GM21528 (cell line): ENCODE measurements at regions not wholly inside any gene's neighbourhood (a gene's known extent, or its start where the extent isn't known, plus 50 kb on each side); places are given as distances from the start of the nearest gene placed in this dataset.

Experiments
- ATAC-seq: cut with Tn5 transposase; IDR thresholded peaks from one replicate; pipeline ENCODE4 v1.9.1; 2021; ENCODE audit warnings: mild to moderate bottlenecking, moderate library complexity; ENCODE audit not compliant: unreplicated experiment, low FRiP score

DNA sequence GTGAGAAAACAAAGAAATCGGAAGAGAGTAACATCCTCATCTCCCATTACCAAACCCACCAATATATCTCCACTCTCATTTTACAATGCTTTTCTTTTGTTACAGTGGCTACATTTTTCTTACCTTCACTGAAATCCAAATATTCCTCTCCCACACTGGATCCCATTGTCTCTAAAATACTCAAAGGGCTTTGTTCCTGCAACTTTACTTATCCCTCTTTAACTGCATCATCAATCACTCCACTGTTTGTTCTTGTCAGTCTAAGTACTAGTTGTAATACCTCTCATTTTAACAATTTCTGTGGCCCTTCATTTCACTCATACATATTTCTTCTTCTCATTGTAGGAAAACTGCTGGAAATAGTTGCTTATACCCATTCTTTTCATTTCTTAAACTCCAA lies 464.2 kb upstream of the PIK3C3 start:
- ATAC-seq, result no peak

DNA sequence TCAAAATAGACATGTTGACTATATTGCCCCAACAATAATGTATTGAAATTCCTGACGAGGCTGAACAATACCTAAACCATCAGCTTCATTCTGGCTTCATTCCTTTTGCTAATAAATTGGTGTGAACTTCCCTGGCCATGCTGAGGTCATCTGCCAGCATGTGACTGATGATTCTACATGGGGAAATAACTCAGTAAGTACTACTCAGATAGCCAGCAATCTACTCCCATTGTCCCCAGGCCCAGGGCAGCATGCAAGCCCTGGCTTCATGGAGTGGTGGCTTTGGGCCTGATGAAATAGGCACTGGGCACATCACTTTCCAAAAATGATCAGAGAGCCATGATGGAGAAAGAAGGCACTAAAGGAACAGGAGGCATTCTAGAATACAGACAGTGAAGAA lies 468.5 kb upstream of the PIK3C3 start:
- no peak for ATAC-seq

DNA sequence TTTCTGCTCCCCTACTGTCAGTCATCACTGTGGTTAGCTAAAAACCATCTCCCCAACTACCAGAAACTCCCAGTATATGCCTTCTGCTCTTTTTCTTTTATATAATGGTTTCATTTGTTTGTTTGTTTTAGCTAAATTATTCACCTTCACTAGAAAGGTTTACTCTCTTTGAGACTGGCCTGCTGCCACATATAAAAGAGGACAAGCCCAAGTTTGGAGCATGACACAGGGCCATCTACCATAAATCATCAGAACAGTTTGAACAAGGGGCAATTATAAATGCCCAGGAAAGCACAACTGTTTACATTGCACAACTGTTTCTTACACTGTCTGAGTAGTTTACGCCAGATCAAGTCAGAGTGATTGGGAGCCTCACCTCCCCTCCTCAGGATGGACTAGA lies 471.0 kb upstream of the PIK3C3 start:
- ATAC-seq, result no peak

DNA sequence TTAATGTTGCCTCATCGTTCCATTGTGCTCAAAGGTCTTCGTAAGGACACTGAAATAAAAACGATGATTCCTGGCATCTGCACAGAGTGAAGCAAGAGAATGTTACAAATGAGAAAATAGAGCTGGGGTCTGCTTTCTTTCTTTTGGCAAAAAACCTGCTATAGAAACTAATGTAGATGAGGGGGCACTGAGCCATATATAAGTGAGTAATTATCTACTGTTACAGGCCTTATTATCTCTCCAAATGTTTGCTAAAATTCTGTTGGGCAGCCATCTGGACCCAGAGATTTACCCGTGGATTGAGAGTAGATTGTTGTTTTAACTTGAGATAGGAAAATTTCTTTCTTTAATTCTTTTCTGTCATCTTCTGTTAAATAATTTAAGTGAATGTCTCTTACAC lies 472.5 kb upstream of the PIK3C3 start:
- no peak for ATAC-seq

DNA sequence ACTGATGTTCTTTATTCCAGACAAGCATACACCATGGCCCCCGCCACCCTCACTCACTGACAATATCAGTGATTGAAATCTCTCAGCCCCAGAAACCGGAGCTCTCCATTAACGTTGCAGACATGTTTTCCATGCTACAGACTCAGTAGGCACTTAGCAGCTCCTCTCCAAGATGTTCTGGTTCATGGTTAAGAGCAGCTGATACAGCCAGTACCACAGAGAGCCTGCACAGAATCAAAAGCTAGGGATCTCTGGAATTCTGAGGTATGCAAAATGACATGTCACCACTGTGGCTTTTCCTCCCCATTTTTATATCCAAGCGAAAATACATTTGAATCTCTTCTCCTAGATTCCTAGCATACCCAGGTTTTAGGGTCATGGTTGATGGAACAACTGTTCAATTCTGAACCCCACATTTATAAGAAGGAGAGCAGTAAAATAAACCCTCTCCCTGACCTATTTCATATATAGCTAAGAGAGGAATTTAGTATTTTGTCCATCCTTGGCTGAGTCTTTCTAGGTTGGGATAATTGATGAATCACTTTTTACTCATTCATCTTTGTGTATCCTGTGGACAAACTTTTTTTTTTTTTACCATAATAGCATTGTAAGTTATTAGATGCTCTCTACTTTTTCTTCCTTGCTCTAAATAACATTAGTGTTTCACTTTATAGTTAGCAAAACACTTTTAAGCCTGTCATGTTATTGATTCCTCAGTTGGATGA lies 488.4 kb upstream of the PIK3C3 start:
- ATAC-seq, result no peak

DNA sequence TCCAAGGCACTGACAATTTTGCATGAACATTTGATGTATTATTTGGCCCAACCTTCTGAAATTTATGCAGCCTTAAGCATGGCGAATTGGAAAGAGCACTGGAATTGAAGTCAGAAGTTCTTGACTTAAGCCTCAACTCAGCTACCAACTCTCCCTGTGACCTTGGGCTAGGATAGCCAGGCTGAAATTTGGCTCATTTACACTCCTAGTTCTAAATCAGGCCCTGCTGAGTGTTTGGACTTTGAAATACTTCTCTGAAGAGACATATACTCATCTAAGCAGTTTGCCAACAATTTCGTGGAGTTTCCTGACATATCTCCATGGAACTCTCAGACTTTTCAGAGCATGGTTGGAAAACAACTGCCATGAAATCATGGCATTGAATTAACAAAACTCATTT lies 489.6 kb upstream of the PIK3C3 start:
- ATAC-seq, result no peak

DNA sequence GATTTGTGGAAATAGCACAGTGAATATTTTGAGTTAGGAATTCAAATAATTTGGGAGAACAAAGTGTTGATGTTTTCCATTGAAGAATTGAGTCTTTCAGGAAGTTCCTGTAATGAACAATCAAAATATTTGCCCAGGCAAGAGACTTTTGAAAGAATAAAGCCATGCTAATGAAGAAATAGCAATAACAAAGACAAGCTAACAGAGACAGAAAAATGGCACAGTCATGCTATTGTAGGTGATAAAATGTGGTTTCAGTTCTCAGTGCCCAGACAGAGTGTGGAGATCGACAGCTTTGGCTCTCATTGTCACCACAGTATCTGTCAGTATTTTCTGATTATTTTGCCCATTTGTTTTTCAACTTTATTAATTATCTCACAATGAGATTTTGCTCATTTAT lies 490.8 kb upstream of the PIK3C3 start:
- ATAC-seq, result no peak

DNA sequence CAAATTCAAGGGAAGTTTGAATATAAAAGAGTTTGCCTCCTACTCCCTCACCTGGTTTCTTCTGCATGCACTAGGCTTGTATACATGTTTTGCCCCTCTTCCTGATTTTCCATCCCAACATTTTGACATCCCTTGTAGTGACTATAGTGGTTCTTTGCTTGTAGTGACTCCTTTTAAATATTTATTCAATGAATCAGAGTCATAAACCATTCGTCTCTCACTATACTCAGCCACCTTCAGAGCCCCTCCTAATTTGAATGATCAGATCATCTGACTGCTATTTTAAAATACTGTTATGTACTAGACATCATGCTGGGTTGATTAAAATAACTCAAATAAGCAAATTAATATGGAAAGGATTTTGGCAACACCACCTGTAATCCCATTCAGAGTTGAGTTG lies 492.1 kb upstream of the PIK3C3 start:
- no peak for ATAC-seq

DNA sequence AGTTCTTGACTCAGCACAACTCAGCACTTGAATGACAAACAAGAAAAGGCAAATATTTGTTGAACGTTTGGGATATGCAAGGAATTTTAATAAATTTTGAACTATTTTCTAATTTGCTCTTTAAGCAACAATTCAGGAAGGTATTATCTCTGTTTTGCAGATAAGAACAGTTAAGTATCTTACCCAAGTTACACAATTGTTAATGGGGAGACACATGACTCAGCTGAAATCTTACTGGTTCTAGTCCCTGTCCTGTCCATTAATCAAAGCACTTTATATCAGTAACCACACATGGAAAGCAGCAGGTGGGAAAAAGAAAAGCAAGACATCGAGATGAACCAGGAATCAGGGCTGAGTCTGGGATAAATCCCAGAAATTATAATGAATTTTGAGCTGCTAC lies 493.9 kb upstream of the PIK3C3 start:
- no peak for ATAC-seq

DNA sequence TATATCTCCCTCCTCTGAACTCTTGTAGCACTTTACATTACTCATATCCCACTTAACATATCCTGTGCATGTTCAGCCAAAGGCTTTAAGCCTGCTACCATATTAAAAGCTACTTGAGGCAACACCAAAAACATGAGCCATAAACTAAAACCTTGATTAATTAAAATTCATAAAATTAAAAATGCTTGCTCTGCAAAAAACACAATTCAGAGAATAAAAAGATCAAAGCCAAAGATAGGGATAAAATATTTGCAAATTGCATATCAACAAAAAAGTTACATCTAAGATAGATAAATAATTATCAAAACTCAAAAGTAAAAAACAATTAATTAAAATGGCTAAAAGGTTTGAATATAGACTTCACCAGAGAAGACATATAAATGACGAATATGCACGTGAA lies 495.4 kb upstream of the PIK3C3 start:
- no peak for ATAC-seq

DNA sequence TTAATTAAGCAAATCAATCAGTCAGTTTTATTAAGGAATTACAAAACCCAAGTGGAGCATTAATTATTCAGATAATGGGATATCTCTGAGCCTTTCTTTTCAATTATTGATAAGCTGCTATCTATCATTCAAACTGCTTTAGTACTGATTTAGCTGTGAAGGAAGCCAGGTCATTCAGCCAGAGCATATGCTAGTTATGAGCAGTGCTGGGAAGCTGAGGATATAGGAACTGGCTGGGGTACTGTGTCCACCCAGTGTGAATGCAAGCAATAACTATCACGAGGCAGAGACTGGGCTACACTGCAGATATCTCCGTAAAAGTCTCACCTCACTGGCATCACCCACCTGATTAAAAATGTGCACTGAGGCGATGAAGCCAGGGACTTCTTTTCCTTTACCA lies 496.7 kb upstream of the PIK3C3 start:
- ATAC-seq, result no peak

DNA sequence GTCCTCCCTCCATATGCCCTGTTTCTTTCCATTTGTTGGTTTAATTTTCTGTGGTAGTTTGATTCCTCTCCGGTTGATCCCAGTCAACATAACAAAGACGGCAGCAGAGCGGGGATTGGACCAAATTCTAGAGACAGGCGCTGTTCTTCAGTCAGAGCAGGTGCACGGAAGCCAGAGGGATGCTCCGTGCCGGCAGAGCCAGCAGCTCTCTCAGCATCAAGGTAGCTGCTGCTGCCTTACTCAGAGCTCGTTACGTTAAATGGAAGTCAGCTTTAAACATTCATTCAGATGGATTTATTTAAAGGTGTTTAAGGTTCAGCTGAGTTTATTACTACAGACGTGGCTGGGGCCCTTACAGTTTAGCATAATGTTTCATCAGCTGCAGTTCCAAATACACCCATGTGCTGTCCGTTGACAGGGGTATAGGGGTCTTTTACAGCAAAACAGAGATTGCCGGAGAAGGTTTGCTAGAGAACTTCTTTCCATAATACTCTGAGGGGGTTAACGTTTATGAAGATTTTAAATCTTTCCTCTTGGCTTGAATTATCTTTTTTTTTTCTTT lies 497.2 kb upstream of the PIK3C3 start:
- ATAC-seq, result no peak

DNA sequence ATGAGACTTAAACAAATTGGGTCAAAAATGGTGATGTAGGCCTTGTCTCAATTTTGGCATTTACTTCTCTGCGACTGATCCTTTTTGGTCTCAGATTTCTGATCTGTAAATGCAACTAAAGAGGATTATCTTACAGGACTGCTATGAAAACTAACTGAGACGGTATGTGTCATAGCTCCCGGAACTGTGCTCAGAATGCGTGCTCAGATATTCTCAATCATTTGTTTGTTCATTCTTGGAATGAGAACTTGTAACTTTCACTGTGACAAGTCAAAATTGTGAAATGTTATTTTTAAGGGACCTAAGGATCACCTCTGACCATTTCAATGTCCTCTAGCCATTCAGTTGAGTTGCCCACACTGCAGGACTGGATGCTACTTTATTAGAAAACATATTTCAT lies 498.2 kb upstream of the PIK3C3 start:
- no peak for ATAC-seq

DNA sequence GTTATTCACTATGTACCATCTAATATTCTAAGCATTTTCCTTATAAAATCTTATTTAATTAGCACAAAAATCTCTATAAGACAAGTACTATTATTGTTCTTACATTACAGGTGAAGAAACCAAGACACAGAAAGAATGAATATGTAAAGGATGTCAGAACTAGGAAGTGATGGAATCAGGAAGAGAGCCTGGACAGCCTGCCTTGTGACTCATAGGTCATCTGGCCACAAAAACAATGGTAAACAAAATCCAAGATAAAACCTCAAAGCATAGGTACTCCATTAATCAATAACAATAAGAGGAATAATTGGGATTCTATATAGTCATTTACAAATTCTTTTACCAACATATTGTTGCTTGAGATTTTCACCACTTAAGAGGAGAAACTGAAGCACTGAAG lies 505.4 kb upstream of the PIK3C3 start:
- no peak for ATAC-seq

DNA sequence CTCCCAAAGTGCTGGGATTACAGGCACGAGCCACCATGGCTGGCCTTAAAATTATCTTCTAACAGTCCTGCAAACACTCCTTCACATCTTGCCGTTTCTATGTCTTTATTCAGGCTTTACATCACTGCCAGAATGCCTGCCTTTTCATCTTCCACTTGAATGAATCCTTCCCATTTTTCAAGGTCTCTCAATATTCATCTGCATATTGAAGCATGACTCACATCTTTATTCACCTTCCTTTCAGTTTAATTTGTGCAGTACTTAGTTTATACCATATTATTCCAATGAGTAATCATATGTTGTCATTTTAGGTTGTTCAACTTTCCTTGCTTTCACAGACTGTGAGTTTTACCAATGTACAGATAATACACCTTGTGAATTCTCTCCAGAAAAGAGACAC lies 510.1 kb upstream of the PIK3C3 start:
- no peak for ATAC-seq

DNA sequence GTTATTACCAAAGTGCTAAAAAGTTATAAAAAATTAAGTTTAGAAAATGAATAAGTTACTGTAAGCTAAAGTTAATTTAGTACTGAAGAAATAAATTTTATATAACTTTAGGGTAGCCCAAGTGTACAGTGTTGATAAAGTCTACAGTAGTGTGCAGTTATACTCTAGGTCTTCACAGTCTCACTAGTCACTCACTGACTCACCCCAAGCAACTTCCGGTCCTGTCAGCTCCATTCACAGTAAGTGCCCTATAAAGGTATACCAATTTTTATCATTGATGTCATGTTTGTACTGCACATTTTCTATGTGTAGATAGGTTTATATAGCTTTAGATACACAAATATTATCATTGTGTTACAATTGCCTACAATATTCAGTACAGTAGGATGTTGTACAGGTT lies 518.3 kb upstream of the PIK3C3 start:
- ATAC-seq, result no peak

DNA sequence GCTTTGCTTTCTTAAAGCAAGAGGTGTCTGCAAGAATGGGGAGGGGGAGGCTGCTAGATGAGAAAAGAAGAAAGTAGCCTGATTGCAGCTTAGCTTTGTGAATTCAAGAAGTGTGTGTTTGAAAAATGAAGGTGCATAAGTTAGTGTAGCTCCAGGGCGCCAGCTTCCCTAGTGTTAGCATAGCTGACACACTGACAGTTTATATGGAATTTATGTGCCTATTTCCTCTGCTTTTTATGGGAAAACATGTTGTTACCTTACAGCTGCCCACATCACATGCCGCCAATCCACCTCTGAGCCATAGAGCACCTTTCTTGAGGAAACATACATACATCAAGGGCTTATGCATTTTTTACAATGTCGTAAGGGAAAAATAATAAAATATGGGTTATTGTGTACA lies 536.4 kb upstream of the PIK3C3 start:
- no peak for ATAC-seq

DNA sequence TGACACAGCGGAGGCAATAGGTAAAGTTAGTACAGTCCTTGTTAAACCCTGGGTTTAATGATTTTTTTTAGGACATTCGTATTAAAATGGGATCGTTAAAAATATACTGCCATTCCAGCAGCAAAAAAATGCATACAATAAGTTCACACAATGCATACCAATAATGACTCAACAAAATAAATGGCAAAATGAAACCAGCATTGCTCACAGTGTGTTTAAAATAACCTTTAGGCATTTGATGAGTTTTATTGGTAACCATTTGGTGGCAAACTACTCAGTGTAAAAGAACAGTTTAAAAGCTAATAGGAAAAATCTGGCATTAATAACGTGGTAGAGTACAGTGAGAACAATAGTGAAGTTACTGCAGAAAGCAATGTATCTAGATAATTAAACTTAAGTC lies 539.0 kb upstream of the PIK3C3 start:
- no peak for ATAC-seq

DNA sequence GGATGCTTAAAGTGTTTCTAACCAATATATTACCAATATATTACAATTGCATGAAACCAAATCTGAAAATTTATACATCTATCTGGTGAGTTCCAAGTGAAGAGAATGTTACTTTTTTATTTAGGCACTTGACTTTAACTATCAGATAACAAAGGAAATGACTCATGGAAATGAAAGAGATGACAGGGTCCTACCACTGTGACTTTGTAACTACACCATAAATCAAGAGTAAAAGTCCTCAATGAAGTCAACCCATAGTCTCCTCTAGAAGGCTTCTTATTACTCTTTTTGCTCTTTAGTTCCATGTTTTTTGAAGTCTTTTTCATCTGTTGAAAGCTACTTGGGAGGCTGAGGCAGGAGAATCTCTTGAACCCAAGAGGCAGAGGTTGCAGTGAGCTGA lies 545.0 kb upstream of the PIK3C3 start:
- ATAC-seq, result no peak

DNA sequence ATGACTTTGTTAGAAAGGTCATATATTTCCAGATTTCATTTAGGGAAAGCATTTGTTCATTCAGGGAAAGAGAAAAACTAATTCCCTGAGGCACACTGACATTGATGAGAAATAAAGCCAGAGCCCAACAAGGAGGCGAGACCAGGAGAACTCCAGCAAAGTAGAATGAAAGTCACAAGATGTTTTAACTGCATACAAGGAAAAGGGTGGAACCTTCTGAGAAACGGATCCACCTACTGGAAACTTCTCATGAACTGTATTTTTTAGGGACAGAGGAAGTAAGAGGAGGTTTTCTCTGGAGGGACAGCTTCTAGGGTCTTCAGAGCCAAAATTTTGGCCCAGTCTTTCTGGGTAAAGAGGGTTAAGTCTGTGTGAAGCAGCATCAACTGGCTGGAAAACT lies 548.2 kb upstream of the PIK3C3 start:
- ATAC-seq, result no peak

DNA sequence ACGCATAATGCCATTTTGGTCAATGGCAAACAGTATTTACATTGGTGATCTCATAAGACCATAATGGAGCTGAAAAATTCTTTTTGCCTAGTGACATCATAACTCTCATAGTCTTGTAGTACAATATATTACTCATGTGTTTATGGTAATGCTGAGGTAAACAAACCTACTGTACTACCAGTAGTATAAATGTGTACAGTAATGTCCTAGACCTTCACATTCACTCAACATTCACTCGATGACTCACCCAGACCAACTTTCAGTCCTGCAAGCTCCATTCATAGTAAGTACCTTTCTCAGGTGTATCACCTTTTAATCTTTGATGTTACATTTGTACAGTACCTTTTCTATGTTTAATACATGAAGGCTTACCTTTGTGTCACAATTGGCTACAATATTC lies 558.2 kb upstream of the PIK3C3 start:
- ATAC-seq, result no peak

DNA sequence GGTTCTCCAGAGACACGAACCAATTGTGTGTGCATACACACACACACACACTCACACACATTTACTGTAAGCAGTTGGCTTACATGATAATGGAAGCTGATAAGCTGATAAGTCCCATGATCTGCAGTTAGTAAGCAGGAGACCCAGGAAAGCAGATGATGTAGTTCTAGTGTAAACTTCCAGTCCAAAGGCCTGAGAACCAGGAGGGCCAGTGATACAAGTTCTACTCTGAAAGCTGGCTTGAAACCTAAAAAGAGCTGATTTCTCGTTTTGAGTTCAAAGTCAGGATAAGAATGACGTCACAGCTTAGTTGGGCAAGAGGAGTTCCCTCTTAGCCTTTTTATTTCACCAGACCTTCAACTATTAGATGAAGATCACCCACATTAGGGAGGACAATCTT lies 558.8 kb upstream of the PIK3C3 start:
- no peak for ATAC-seq

DNA sequence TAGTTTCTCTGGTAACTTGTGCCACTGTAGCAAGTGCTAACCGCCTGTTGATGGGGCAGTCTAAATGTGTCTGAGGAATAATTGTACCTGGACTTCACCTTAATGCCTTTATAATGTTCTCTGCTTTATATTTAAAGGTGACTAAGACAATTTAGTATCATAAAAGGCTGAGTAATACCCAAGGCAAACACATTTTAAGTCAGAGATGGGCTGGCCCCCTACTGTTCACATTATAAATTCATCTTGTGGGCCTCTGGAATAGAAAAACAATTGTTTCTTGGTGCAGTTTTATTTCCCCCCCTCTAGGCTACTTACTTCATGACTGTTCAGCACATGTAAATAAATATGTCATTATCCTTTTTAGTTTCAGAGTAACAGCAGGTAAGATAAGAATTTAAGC lies 559.3 kb upstream of the PIK3C3 start:
- ATAC-seq, result no peak
